Muscle of arm (tissue), 1 donor: ENCODE measurements at regions not wholly inside any gene's neighbourhood (a gene's known extent, or its start where the extent isn't known, plus 50 kb on each side); places are given as distances from the start of the nearest gene placed in this dataset.
"Not testable (repeated sequence)": the region's sequence is repeated elsewhere in the genome, so short reads cannot be mapped to it uniquely, and the experiment has no call there.

Experiments
- DNase-seq: peaks from one replicate; pipeline ENCODE4 v3.0.0-alpha.2; 2013

GRCh38 chr2:87349006-87349405 is 327.4 kb upstream of the PLGLB1 start:
- DNase-seq = not testable (repeated sequence)

- not testable (repeated sequence) for DNase-seq
Measured at GRCh38 chr2:87352178-87352934, 330.7 kb upstream of the PLGLB1 start.

GRCh38 chr2:87353408-87353807 is 331.8 kb upstream of the PLGLB1 start:
- DNase-seq = not testable (repeated sequence)

- not testable (repeated sequence) for DNase-seq
Measured at GRCh38 chr2:87354102-87354501, 332.5 kb upstream of the PLGLB1 start.

GRCh38 chr2:87360250-87360649 is 338.6 kb upstream of the PLGLB1 start:
- not testable (repeated sequence) for DNase-seq

GRCh38 chr2:87360927-87361326 is 339.3 kb upstream of the PLGLB1 start:
- not testable (repeated sequence) for DNase-seq

GRCh38 chr2:87361805-87362204 is 340.2 kb upstream of the PLGLB1 start:
- DNase-seq = not testable (repeated sequence)

- not testable (repeated sequence) for DNase-seq
Measured at GRCh38 chr2:87364379-87364778, 342.7 kb upstream of the PLGLB1 start.

- not testable (repeated sequence) for DNase-seq
Measured at GRCh38 chr2:87365038-87365437, 343.4 kb upstream of the PLGLB1 start.

GRCh38 chr2:87386063-87386560 is 361.8 kb upstream of the PLGLB2 start:
- DNase-seq = not testable (repeated sequence)

- DNase-seq = not testable (repeated sequence)
Measured at GRCh38 chr2:87395784-87396183, 352.1 kb upstream of the PLGLB2 start.

GRCh38 chr2:87396551-87397265 is 351.2 kb upstream of the PLGLB2 start:
- not testable (repeated sequence) for DNase-seq

- not testable (repeated sequence) for DNase-seq
Measured at GRCh38 chr2:87397276-87398065, 350.4 kb upstream of the PLGLB2 start.

GRCh38 chr2:87398567-87399305 is 349.2 kb upstream of the PLGLB2 start:
- DNase-seq = not testable (repeated sequence)

- no peak for DNase-seq
Measured at GRCh38 chr2:87401726-87402345, 346.1 kb upstream of the PLGLB2 start.

- no peak for DNase-seq
Measured at GRCh38 chr2:87403893-87404175, 344.1 kb upstream of the PLGLB2 start.

GRCh38 chr2:87404411-87405255 is 343.3 kb upstream of the PLGLB2 start:
- not testable (repeated sequence) for DNase-seq

- not testable (repeated sequence) for DNase-seq
Measured at GRCh38 chr2:87405531-87406216, 342.2 kb upstream of the PLGLB2 start.

GRCh38 chr2:87406406-87407175 is 341.3 kb upstream of the PLGLB2 start:
- not testable (repeated sequence) for DNase-seq
